ENCODE measurements at regions not wholly inside any gene's neighbourhood (a gene's known extent, or its start where the extent isn't known, plus 50 kb on each side); places are given as distances from the start of the nearest gene placed in this dataset.

- ChIA-PET CTCF (interaction anchor here (1.0 to 1.6 kb wide), 6 partner anchors 10 to 1932 kb away, joined by 3 to 4 read pairs (median 3); no protein-coding TSS in a partner anchor), POLR2A (no interaction called here)
- no peaks in the 10 kb centered on the region for H4K20me1 ChIP-seq (ENCODE audit: insufficient read depth)
- H3K27me3 ChIP-seq (ENCODE audit: insufficient read depth): no peaks in the 10 kb centered on the region
- no peak overlapping the region for H3K9ac ChIP-seq
- TF ChIP-seq NFIC (IDR thresholded peaks at IDR 0.05; ENCODE audit: borderline replicate concordance) (0 out of 2 replicates have a peak, but pooled peaks have one; percentile 17), FOSL2 (IDR thresholded peaks at IDR 0.05; ENCODE audit: borderline replicate concordance, low read depth) (no peak), FOXM1 (IDR thresholded peaks at IDR 0.05; ENCODE audit: low read depth) (no peak), EP300 (IDR thresholded peaks at IDR 0.05; ENCODE audit: borderline replicate concordance in 1 of 2, low read depth in 1 of 2, low read length in 1 of 2) (no peak), FOXJ3 (CRISPR knock-in tag; IDR thresholded peaks at IDR 0.05) (no peak), NRF1 (IDR thresholded peaks at IDR 0.05; ENCODE audit: low read depth, low read length) (no peak), RCOR1 (IDR thresholded peaks at IDR 0.05; ENCODE audit: low read length) (no peak), MEF2A (IDR thresholded peaks at IDR 0.05; ENCODE audit: borderline replicate concordance, low read depth) (no peak), TAF1 (IDR thresholded peaks at IDR 0.05; ENCODE audit: borderline replicate concordance, low read depth, low read length) (no peak), RXRA (IDR thresholded peaks at IDR 0.05; ENCODE audit: borderline replicate concordance, low read depth) (no peak), PBX3 (IDR thresholded peaks at IDR 0.05) (peak; percentile 27; the same call in 1 of the 2 replicates), REST (IDR thresholded peaks at IDR 0.05; ENCODE audit: low read depth, low read length) (no peak), CTCF (IDR thresholded peaks at IDR 0.05) (no peak), ZBTB33 (IDR thresholded peaks at IDR 0.05; ENCODE audit: borderline replicate concordance, low read depth) (no peak), RAD21 (IDR thresholded peaks at IDR 0.05; ENCODE audit: low read length) (no peak), TCF12 (IDR thresholded peaks at IDR 0.05) (peak; percentile 36; the same call in 1 of the 2 replicates), YY1 (IDR thresholded peaks at IDR 0.05; ENCODE audit: low read depth) (no peak), IRF3 (IDR thresholded peaks at IDR 0.05; ENCODE audit: low read depth, low read length) (no peak), SIN3A (IDR thresholded peaks at IDR 0.05; ENCODE audit: borderline replicate concordance, low read depth, low read length) (no peak), MAX (IDR thresholded peaks at IDR 0.05; ENCODE audit: low read depth) (no peak), MXI1 (IDR thresholded peaks at IDR 0.05; ENCODE audit: low read depth, low read length) (no peak), TEAD4 (IDR thresholded peaks at IDR 0.05; ENCODE audit: borderline replicate concordance, insufficient read depth) (no peak)
- no peaks in the 10 kb centered on the region for H3K9me3 ChIP-seq
- no peak for DNase-seq
- WGBS (ENCODE audit: low lambda C conversion rate): 53% methylated on average over 6 of the region's 6 CpGs
- no peaks in the 10 kb centered on the region for H3F3A ChIP-seq (replicated peaks; ENCODE audit: insufficient read depth)
- H3K27ac ChIP-seq (ENCODE audit: low read depth in 2 of 2, low read length in 1 of 2): no peak overlapping the region
- H3K4me3 ChIP-seq (ENCODE audit: low read depth in 2 of 2, low read length in 1 of 2): no peak overlapping the region
- no peak overlapping the region for H2AFZ ChIP-seq (ENCODE audit: low read depth)
- no peak overlapping the region for H3K4me2 ChIP-seq
- no peaks in the 10 kb centered on the region for H3K9me2 ChIP-seq
- no peaks in the 10 kb centered on the region for H3K4me1 ChIP-seq (ENCODE audit: control insufficient read depth in 1 of 2, insufficient read depth in 2 of 2, low read depth in 1 of 2, low read length in 1 of 2)
- no peaks in the 10 kb centered on the region for H3K79me2 ChIP-seq (ENCODE audit: insufficient read depth)
- no peaks in the 10 kb centered on the region for H3K36me3 ChIP-seq (replicated peaks in 1 of 2; ENCODE audit: control insufficient read depth in 1 of 2, insufficient read depth in 2 of 2, low read length in 1 of 2)
Observed at GRCh38 chr20:11549172-11550103, 368.3 kb upstream of the BTBD3 start.
